Brain microvascular endothelial cell (primary cell): ENCODE measurements at regions not wholly inside any gene's neighbourhood (a gene's known extent, or its start where the extent isn't known, plus 50 kb on each side); places are given as distances from the start of the nearest gene placed in this dataset.

Experiments used
- DNase-seq: peaks from one replicate; pipeline ENCODE4 v3.0.0-alpha.2; 2020
- H3K27ac ChIP-seq: fragments of 250-450 bp; sonication (Bioruptor Pico); 2 replicates; pipeline ENCODE4 v1.5.1; 2020; ENCODE audit warnings: mild to moderate bottlenecking, moderate library complexity
- H3K27me3 ChIP-seq: fragments of 250-450 bp; sonication (Bioruptor Pico); replicated peaks from 2 replicates; pipeline ENCODE4 v1.5.1; 2020; ENCODE audit warnings: mild to moderate bottlenecking
- H3K36me3 ChIP-seq: fragments of 250-450 bp; sonication (Bioruptor Pico); replicated peaks from 2 replicates; pipeline ENCODE4 v1.5.1; 2020; ENCODE audit warnings: mild to moderate bottlenecking
- H3K4me3 ChIP-seq: 2 replicates; pipeline ENCODE4 v1.5.1; 2011; ENCODE audit warnings: low read depth, mild to moderate bottlenecking, control low read depth, low read length, moderate library complexity
- CTCF ChIP-seq: IDR thresholded peaks from 2 replicates; pipeline ENCODE4 v1.5.1; 2011; ENCODE audit warnings: low read depth, mild to moderate bottlenecking, moderate library complexity, low read length, control low read depth, inconsistent platforms; ENCODE audit errors: missing control alignments
- in situ Hi-C: cut with HindIII; loops from 2 replicates; pipeline ENCODE4 v1.10.0; 2017; ENCODE audit warnings: low sequenced_read_pairs, low pct_ligation_motif_present

GRCh38 chr1:23625459-23625858 is 66.1 kb upstream of the RPL11 start:
- TF ChIP-seq CTCF, result no peak
- in situ Hi-C loops, result no loop called here
- no peak overlapping the region for H3K4me3 ChIP-seq
- no peak overlapping the region for H3K27ac ChIP-seq
- no peaks in the 10 kb centered on the region for H3K36me3 ChIP-seq
- no peak for DNase-seq
- peaks cover under 1% of the 10 kb centered on the region for H3K27me3 ChIP-seq

- H3K27me3 ChIP-seq, result peaks cover 9% of the 10 kb centered on the region
- no peak overlapping the region for H3K27ac ChIP-seq
- no peak for TF ChIP-seq CTCF
- H3K4me3 ChIP-seq, result no peak overlapping the region
- DNase-seq, result no peak
- no peaks in the 10 kb centered on the region for H3K36me3 ChIP-seq
- in situ Hi-C loops, result no loop called here
These were observed 65.1 kb upstream of the ID3 start for GRCh38 chr1:23624440-23624839.

- H3K4me3 ChIP-seq, result no peak overlapping the region
- no peaks in the 10 kb centered on the region for H3K36me3 ChIP-seq
- DNase-seq, result no peak
These were observed 63.0 kb upstream of the ID3 start for GRCh38 chr1:23622284-23622683.

GRCh38 chr1:23620605-23621004 is 61.3 kb upstream of the ID3 start:
- no peak for DNase-seq
- no peak overlapping the region for H3K4me3 ChIP-seq
- H3K36me3 ChIP-seq, result no peaks in the 10 kb centered on the region
- peaks cover 18% of the 10 kb centered on the region for H3K27me3 ChIP-seq
- in situ Hi-C loops, result no loop called here
- no peak for TF ChIP-seq CTCF
- H3K27ac ChIP-seq, result no peak overlapping the region

More at GRCh38 chr1:23622284-23622683, 63.0 kb upstream of the ID3 start:
- no peak for TF ChIP-seq CTCF
- Histone ChIP-seq H3K27me3 (peaks cover 18% of the 10 kb centered on the region), H3K27ac (no peak overlapping the region)
- in situ Hi-C loops, result no loop called here

- in situ Hi-C loops, result no loop called here
- Histone ChIP-seq H3K27ac (no peak overlapping the region), H3K36me3 (no peaks in the 10 kb centered on the region), H3K4me3 (no peak overlapping the region), H3K27me3 (peaks cover 18% of the 10 kb centered on the region)
- no peak for TF ChIP-seq CTCF
- no peak for DNase-seq
These were observed 60.2 kb upstream of the ID3 start for GRCh38 chr1:23619299-23620188.
